Activated CD4-positive, alpha-beta memory T cell treated with anti-CD3 and anti-CD28 coated beads, Interleukin-2, amount 10 ng/mL, durations not matched to agents 7 days and 5 days (primary cell): ENCODE measurements at regions not wholly inside any gene's neighbourhood (a gene's known extent, or its start where the extent isn't known, plus 50 kb on each side); places are given as distances from the start of the nearest gene placed in this dataset.

ENCODE experiments used
- CTCF ChIA-PET: fragments of 350-600 bp; sonication (Branson Sonifier 250); formaldehyde crosslinking; loops from one replicate; lab custom pipeline; 2021; ENCODE audit warnings: antibody characterized with exemption, inconsistent platforms; lab: Charles Lee
- POLR2A ChIA-PET: fragments of 350-600 bp; sonication (Branson Sonifier 250); formaldehyde crosslinking; loops from one replicate; lab custom pipeline; 2021; ENCODE audit warnings: antibody characterized with exemption; lab: Charles Lee
- DNase-seq: peaks from one replicate; pipeline ENCODE4 v3.0.0-alpha.2; 2020
- H3K27ac Mint-ChIP-seq: one replicate; pipeline ENCODE4 v1.8.0; 2021; ENCODE audit warnings: mild to moderate bottlenecking, mixed read lengths
- H3K27me3 Mint-ChIP-seq: one replicate; pipeline ENCODE4 v1.8.0; 2021; ENCODE audit warnings: mixed read lengths
- H3K36me3 Mint-ChIP-seq: one replicate; pipeline ENCODE4 v1.8.0; 2021; ENCODE audit warnings: low read depth, mixed read lengths
- H3K4me1 Mint-ChIP-seq: one replicate; pipeline ENCODE4 v1.8.0; 2021; ENCODE audit warnings: mixed read lengths
- H3K4me3 Mint-ChIP-seq: one replicate; pipeline ENCODE4 v1.8.0; 2021; ENCODE audit warnings: mild to moderate bottlenecking, mixed read lengths
- H3K9me3 Mint-ChIP-seq: one replicate; pipeline ENCODE4 v1.8.0; 2021; ENCODE audit warnings: mixed read lengths

- ChIA-PET CTCF (interaction anchor here (1.0 kb wide), 1 partner anchor 40 kb away, joined by 3 read pairs; no protein-coding TSS in a partner anchor), POLR2A (no interaction called here)
- no peak overlapping the region for H3K27ac Mint-ChIP-seq
- no peaks in the 10 kb centered on the region for H3K9me3 Mint-ChIP-seq
- no peak for DNase-seq
- peaks cover 30% of the 10 kb centered on the region for H3K4me1 Mint-ChIP-seq
- H3K36me3 Mint-ChIP-seq: no peaks in the 10 kb centered on the region
- peaks cover 4% of the 10 kb centered on the region for H3K27me3 Mint-ChIP-seq
- no peak overlapping the region for H3K4me3 Mint-ChIP-seq
These were observed 74.6 kb upstream of the CD93 start for GRCh38 chr20:23160536-23161243.

GRCh38 chr20:23159947-23160318 lies 73.8 kb upstream of the CD93 start:
- Mint-ChIP-seq H3K4me3 (no peak overlapping the region), H3K36me3 (no peaks in the 10 kb centered on the region), H3K9me3 (no peaks in the 10 kb centered on the region), H3K4me1 (peaks cover 37% of the 10 kb centered on the region), H3K27me3 (peaks cover 1% of the 10 kb centered on the region), H3K27ac (peak overlapping the region; percentile 13)
- POLR2A ChIA-PET: interaction anchor here (1.7 kb wide), 1 partner anchor 13 kb away, joined by 5 read pairs; no protein-coding TSS in a partner anchor
- DNase-seq: no peak
- CTCF ChIA-PET: interaction anchor here (1.0 kb wide), 1 partner anchor 40 kb away, joined by 3 read pairs; no protein-coding TSS in a partner anchor

DNA sequence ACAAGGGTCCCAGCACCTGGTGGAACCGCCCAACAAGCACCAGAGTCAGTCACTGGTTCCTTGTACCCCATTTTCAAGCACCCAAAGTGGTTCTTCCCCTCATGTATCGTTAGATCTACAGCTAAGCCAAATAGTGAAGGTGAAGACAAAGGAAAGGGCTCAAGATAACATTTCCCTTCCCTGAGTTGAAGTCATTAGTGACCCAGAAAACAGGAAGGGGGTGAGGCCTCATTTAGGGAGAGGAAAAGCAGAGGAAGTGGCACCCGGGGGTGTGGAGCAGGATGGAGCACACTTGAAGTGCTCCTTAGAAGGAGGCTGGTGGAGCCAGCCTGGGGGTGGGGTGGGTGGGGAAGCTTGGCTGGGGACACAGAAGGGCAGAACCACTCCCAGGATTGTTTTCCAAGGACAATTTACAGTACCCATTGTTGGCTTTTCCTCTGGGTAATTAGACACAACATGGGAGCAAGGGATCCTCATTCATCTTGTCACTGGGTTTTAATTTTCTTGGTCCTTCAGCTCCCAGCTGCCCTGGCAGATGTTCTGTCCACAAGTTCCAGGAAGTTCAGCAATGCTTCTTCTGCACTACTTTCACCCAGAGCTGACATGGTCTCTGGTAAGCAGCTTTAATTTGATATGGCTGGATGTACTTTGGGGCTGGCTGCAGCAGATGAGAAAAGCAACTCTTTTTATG lies 73.3 kb upstream of the CD93 start:
- DNase-seq: peak; percentile 15
- Mint-ChIP-seq H3K4me1 (peaks cover 39% of the 10 kb centered on the region), H3K27ac (peak overlapping the region; percentile 13), H3K4me3 (no peak overlapping the region), H3K36me3 (no peaks in the 10 kb centered on the region), H3K9me3 (no peaks in the 10 kb centered on the region), H3K27me3 (peaks cover 1% of the 10 kb centered on the region)
- ChIA-PET POLR2A (interaction anchor here (1.1 to 1.7 kb wide), 2 partner anchors 12 to 18 kb away, joined by 4 to 5 read pairs; no protein-coding TSS in a partner anchor), CTCF (interaction anchor here (1.0 kb wide), 1 partner anchor 41 kb away, joined by 3 read pairs; no protein-coding TSS in a partner anchor)

- DNase-seq: peak; percentile 5
- Mint-ChIP-seq H3K4me1 (peaks cover 39% of the 10 kb centered on the region), H3K27ac (no peak overlapping the region), H3K4me3 (no peak overlapping the region), H3K9me3 (no peaks in the 10 kb centered on the region), H3K27me3 (peaks cover 1% of the 10 kb centered on the region), H3K36me3 (no peaks in the 10 kb centered on the region)
- POLR2A ChIA-PET: no interaction called here
- CTCF ChIA-PET: interaction anchor here (1.6 to 1.8 kb wide), 2 partner anchors 8 to 15 kb away, joined by 4 read pairs; no protein-coding TSS in a partner anchor
These were observed 71.6 kb upstream of the CD93 start for GRCh38 chr20:23157734-23158133.

DNA sequence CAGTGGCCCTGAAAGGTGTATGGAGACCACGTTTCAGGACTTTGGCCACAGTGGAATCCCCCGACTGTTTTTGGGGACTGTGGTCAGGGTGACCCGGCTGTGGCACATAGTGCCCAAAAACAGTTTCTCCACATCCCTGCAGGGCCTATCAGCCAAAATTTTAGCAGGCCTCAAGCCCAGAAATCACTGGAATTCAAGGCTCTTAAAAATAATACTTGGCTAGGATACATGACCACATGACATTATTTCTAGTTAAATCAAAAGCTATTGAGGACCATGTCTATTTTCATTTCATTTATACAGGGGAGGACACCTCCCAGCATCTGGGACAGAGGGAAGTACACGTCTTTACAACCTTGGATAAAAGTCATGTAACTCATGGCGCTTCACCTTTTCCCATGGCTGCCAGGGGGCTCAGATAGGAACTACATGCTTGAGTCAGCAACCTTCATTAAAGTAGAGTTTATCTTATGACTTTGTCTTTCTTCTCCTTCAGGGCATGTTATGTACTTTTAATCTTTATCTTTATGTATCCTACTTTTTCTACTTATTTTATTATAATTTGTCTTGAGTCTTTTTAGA lies 70.8 kb upstream of the CD93 start:
- POLR2A ChIA-PET: no interaction called here

GRCh38 chr20:23156170-23156841 lies 70.2 kb upstream of the CD93 start:
- Mint-ChIP-seq H3K27me3 (peaks cover 1% of the 10 kb centered on the region), H3K36me3 (no peaks in the 10 kb centered on the region), H3K9me3 (no peaks in the 10 kb centered on the region), H3K4me3 (no peak overlapping the region), H3K27ac (no peak overlapping the region), H3K4me1 (peaks cover 46% of the 10 kb centered on the region)
- ChIA-PET CTCF (interaction anchor here (1.8 kb wide), 1 partner anchor 14 kb away, joined by 4 read pairs; no protein-coding TSS in a partner anchor), POLR2A (interaction anchor here (0.5 kb wide), 1 partner anchor 123 kb away, joined by 3 read pairs; no protein-coding TSS in a partner anchor)
- DNase-seq: peak; percentile 12

More for the DNA sequence above, 70.8 kb upstream of the CD93 start:
- peaks cover 45% of the 10 kb centered on the region for H3K4me1 Mint-ChIP-seq
- peaks cover 1% of the 10 kb centered on the region for H3K27me3 Mint-ChIP-seq
- no peak overlapping the region for H3K27ac Mint-ChIP-seq
- H3K4me3 Mint-ChIP-seq: no peak overlapping the region
- CTCF ChIA-PET: interaction anchor here (1.8 kb wide), 1 partner anchor 14 kb away, joined by 4 read pairs; no protein-coding TSS in a partner anchor
- peak; percentile 11 for DNase-seq
- H3K36me3 Mint-ChIP-seq: no peaks in the 10 kb centered on the region
- no peaks in the 10 kb centered on the region for H3K9me3 Mint-ChIP-seq

DNA sequence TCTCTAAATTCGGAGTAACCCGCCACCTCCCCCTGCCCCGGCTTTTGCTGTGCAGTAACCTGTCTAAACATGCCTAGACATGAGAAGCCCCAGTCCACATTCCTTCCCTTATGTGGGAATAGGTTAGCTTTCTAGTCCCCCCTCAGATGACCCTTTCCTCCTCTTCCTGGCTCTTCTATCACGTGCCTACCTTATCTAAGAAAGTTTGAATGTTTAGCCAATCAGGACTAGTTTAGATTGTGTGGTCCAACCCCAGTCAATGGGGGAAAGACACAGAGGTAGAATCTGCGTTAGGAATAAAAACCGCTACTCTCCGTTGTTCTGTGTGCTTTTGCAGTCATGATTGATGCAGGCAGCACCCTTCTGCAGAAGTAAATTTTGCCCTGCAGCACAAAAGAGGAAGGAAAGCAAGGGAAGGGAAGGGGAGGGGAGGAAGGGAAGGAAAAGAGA lies 69.0 kb upstream of the CD93 start:
- POLR2A ChIA-PET: no interaction called here
- CTCF ChIA-PET: no interaction called here
- no peak overlapping the region for H3K27ac Mint-ChIP-seq

DNA sequence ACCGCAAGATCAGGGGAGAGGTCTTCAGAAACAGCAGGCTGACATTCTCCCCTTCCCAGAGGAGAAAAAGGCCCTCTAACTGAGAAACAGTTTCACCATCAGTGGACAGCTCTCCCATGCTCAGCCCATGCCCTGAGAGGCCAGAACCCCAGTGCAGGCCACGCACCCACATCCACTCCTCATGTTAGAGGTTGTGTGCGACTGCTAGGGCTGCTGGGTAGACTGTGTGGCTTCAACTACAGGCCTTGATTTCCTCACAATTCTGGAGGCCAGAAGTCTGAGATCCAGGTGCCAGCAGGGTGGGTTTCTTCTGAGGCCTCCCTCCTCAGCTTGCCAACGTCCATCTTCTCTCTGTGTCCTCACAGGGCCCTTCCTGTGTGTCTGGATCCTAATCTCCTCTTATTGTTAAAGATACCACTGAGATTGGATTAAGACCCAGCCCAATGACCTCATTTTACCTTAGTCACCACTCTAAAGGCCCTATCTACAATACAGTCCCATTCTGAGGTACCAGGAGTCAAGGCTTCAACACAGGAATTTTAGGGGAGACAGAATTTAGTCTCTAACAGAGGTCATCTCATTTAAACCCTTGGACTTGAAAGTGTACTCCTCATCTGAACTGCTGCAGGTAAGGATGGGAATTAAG lies 67.7 kb upstream of the CD93 start:
- Mint-ChIP-seq H3K36me3 (no peaks in the 10 kb centered on the region), H3K4me1 (peaks cover 35% of the 10 kb centered on the region), H3K27ac (no peak overlapping the region), H3K4me3 (no peak overlapping the region), H3K27me3 (peaks cover 1% of the 10 kb centered on the region), H3K9me3 (no peaks in the 10 kb centered on the region)
- peak; percentile 0 for DNase-seq
- POLR2A ChIA-PET: no interaction called here
- CTCF ChIA-PET: no interaction called here

More for the DNA sequence above, 69.0 kb upstream of the CD93 start:
- DNase-seq: no peak
- Mint-ChIP-seq H3K4me3 (no peak overlapping the region), H3K27me3 (peaks cover 1% of the 10 kb centered on the region), H3K36me3 (no peaks in the 10 kb centered on the region), H3K4me1 (peaks cover 42% of the 10 kb centered on the region), H3K9me3 (no peaks in the 10 kb centered on the region)

DNA sequence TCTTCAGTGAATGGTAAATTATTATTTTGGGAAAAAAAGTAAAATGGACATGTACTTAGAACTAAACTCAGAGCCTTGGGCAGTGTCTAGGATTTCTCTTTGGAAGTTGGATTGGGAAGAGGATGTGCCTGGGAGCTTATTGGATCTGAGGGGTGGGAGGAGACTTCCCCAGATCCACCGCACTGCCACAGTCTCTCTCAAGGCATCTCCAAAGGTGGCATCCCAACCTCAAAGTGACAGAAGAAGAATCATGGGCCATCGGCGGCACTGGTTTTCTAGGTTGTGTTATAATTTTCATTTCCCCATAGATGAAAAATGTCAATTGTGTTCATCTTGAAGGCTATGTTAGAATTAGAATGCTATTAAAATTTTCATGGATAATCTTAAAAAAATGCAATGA lies 66.8 kb upstream of the CD93 start:
- DNase-seq: no peak
- Mint-ChIP-seq H3K27me3 (no peaks in the 10 kb centered on the region), H3K9me3 (no peaks in the 10 kb centered on the region), H3K27ac (no peak overlapping the region), H3K4me3 (no peak overlapping the region), H3K4me1 (peaks cover 38% of the 10 kb centered on the region), H3K36me3 (no peaks in the 10 kb centered on the region)
- POLR2A ChIA-PET: no interaction called here
- CTCF ChIA-PET: interaction anchor here (1.4 kb wide), 1 partner anchor 10 kb away, joined by 3 read pairs; no protein-coding TSS in a partner anchor

GRCh38 chr20:23152308-23152892 lies 66.3 kb upstream of the CD93 start:
- Mint-ChIP-seq H3K4me3 (no peak overlapping the region), H3K27me3 (no peaks in the 10 kb centered on the region), H3K27ac (no peak overlapping the region), H3K9me3 (no peaks in the 10 kb centered on the region), H3K36me3 (no peaks in the 10 kb centered on the region), H3K4me1 (peaks cover 43% of the 10 kb centered on the region)
- CTCF ChIA-PET: interaction anchor here (1.4 kb wide), 1 partner anchor 9 kb away, joined by 3 read pairs; no protein-coding TSS in a partner anchor
- peak; percentile 11 for DNase-seq
- POLR2A ChIA-PET: no interaction called here

- Mint-ChIP-seq H3K27ac (no peak overlapping the region), H3K4me3 (no peak overlapping the region), H3K4me1 (peaks cover 48% of the 10 kb centered on the region), H3K9me3 (no peaks in the 10 kb centered on the region), H3K36me3 (no peaks in the 10 kb centered on the region), H3K27me3 (no peaks in the 10 kb centered on the region)
- POLR2A ChIA-PET: no interaction called here
- CTCF ChIA-PET: interaction anchor here (1.4 kb wide), 1 partner anchor 9 kb away, joined by 3 read pairs; no protein-coding TSS in a partner anchor
- peak; percentile 5 for DNase-seq
These were observed 65.8 kb upstream of the CD93 start for GRCh38 chr20:23151885-23152284.
